ENCODE measurements at regions not wholly inside any gene's neighbourhood (a gene's known extent, or its start where the extent isn't known, plus 50 kb on each side); places are given as distances from the start of the nearest gene placed in this dataset.
"Not testable (repeated sequence)": the region's sequence is repeated elsewhere in the genome, so short reads cannot be mapped to it uniquely, and the experiment has no call there.

GRCh38 chr6:27168586-27169443, 78.7 kb upstream of the PRSS16 start:
- Histone ChIP-seq H3K9me3 (ENCODE audit: insufficient read depth, low read depth, low read length) (0 out of 2 replicates have a peak, but pooled peaks cover 7% of the 10 kb centered on the region), H3K4me3 (ENCODE audit: low read length) (no peak overlapping the region), H3K36me3 (ENCODE audit: insufficient read depth, low read length) (no peaks in the 10 kb centered on the region), H3K27me3 (ENCODE audit: insufficient read depth, low read length) (no peaks in the 10 kb centered on the region), H3K9ac (ENCODE audit: low read depth, low read length) (no peak overlapping the region), H3K27ac (ENCODE audit: low read depth, low read length) (no peak overlapping the region), H3K4me1 (ENCODE audit: insufficient read depth, low read length) (0 out of 2 replicates have a peak, but pooled peaks cover 7% of the 10 kb centered on the region)
- WGBS = 77% methylated on average over 5 of the region's 5 CpGs

GRCh38 chr6:27172524-27173231, 74.8 kb upstream of the PRSS16 start:
- not testable (repeated sequence) for H3K4me1 ChIP-seq (ENCODE audit: insufficient read depth, low read length); H3K9ac ChIP-seq (ENCODE audit: low read depth, low read length); H3K36me3 ChIP-seq (ENCODE audit: insufficient read depth, low read length); H3K9me3 ChIP-seq (ENCODE audit: insufficient read depth, low read depth, low read length); H3K4me3 ChIP-seq (ENCODE audit: low read length); H3K27me3 ChIP-seq (ENCODE audit: insufficient read depth, low read length); H3K27ac ChIP-seq (ENCODE audit: low read depth, low read length)
- WGBS = 94% methylated on average over 18 of the region's 19 CpGs

- not testable (repeated sequence) for H3K9ac ChIP-seq (ENCODE audit: low read depth, low read length); H3K36me3 ChIP-seq (ENCODE audit: insufficient read depth, low read length); H3K4me1 ChIP-seq (ENCODE audit: insufficient read depth, low read length); H3K4me3 ChIP-seq (ENCODE audit: low read length); H3K27ac ChIP-seq (ENCODE audit: low read depth, low read length); H3K9me3 ChIP-seq (ENCODE audit: insufficient read depth, low read depth, low read length); H3K27me3 ChIP-seq (ENCODE audit: insufficient read depth, low read length)
- WGBS = 94% methylated on average over 8 of the region's 8 CpGs
These were observed 74.3 kb upstream of the PRSS16 start for GRCh38 chr6:27173232-27173601.

GRCh38 chr6:27174958-27175357, 72.5 kb upstream of the PRSS16 start:
- no peak overlapping the region for H3K9ac ChIP-seq (ENCODE audit: low read depth, low read length)
- WGBS = 94% methylated on average over 6 of the region's 6 CpGs
- no peaks in the 10 kb centered on the region; the same call in 1 of the 2 replicates for H3K4me1 ChIP-seq (ENCODE audit: insufficient read depth, low read length)
- no peaks in the 10 kb centered on the region for H3K36me3 ChIP-seq (ENCODE audit: insufficient read depth, low read length)
- no peak overlapping the region for H3K27ac ChIP-seq (ENCODE audit: low read depth, low read length)
- no peaks in the 10 kb centered on the region for H3K27me3 ChIP-seq (ENCODE audit: insufficient read depth, low read length)
- H3K4me3 ChIP-seq (ENCODE audit: low read length) = no peak overlapping the region
- 0 out of 2 replicates have a peak, but pooled peaks cover 4% of the 10 kb centered on the region for H3K9me3 ChIP-seq (ENCODE audit: insufficient read depth, low read depth, low read length)

- 87% methylated on average over 9 of the region's 9 CpGs for WGBS
- no peaks in the 10 kb centered on the region for H3K36me3 ChIP-seq (ENCODE audit: insufficient read depth, low read length)
- no peak overlapping the region for H3K9ac ChIP-seq (ENCODE audit: low read depth, low read length)
- peak overlapping the region; percentile 91 for H3K4me3 ChIP-seq (ENCODE audit: low read length)
- no peaks in the 10 kb centered on the region for H3K9me3 ChIP-seq (ENCODE audit: insufficient read depth, low read depth, low read length)
- no peaks in the 10 kb centered on the region for H3K27me3 ChIP-seq (ENCODE audit: insufficient read depth, low read length)
- no peak overlapping the region for H3K27ac ChIP-seq (ENCODE audit: low read depth, low read length)
- H3K4me1 ChIP-seq (ENCODE audit: insufficient read depth, low read length) = no peaks in the 10 kb centered on the region; the same call in 1 of the 2 replicates
These were observed 71.4 kb upstream of the PRSS16 start for GRCh38 chr6:27176096-27176495.

- H3K27ac ChIP-seq (ENCODE audit: low read depth, low read length) = peak overlapping the region; percentile 81; the same call in 1 of the 2 replicates
- peak overlapping the region; percentile 91 for H3K4me3 ChIP-seq (ENCODE audit: low read length)
- WGBS = 4% methylated on average over 23 of the region's 38 CpGs
- peak overlapping the region; percentile 96 for H3K9ac ChIP-seq (ENCODE audit: low read depth, low read length)
- H3K4me1 ChIP-seq (ENCODE audit: insufficient read depth, low read length) = no peaks in the 10 kb centered on the region; the same call in 1 of the 2 replicates
- H3K9me3 ChIP-seq (ENCODE audit: insufficient read depth, low read depth, low read length) = no peaks in the 10 kb centered on the region
- H3K27me3 ChIP-seq (ENCODE audit: insufficient read depth, low read length) = no peaks in the 10 kb centered on the region
- H3K36me3 ChIP-seq (ENCODE audit: insufficient read depth, low read length) = no peaks in the 10 kb centered on the region
These were observed 70.7 kb upstream of the PRSS16 start for GRCh38 chr6:27176523-27177484.

- WGBS = under 1% methylated on average over 39 of the region's 39 CpGs
- Histone ChIP-seq H3K36me3 (ENCODE audit: insufficient read depth, low read length) (no peaks in the 10 kb centered on the region), H3K4me3 (ENCODE audit: low read length) (peak overlapping the region; percentile 91), H3K27me3 (ENCODE audit: insufficient read depth, low read length) (no peaks in the 10 kb centered on the region), H3K9ac (ENCODE audit: low read depth, low read length) (peak overlapping the region; percentile 96), H3K4me1 (ENCODE audit: insufficient read depth, low read length) (no peaks in the 10 kb centered on the region; the same call in 1 of the 2 replicates), H3K27ac (ENCODE audit: low read depth, low read length) (peak overlapping the region; percentile 81), H3K9me3 (ENCODE audit: insufficient read depth, low read depth, low read length) (no peaks in the 10 kb centered on the region)
These were observed 69.8 kb upstream of the PRSS16 start for GRCh38 chr6:27177485-27178406.

- H3K36me3 ChIP-seq (ENCODE audit: insufficient read depth, low read length) = no peaks in the 10 kb centered on the region
- no peaks in the 10 kb centered on the region; the same call in 1 of the 2 replicates for H3K4me1 ChIP-seq (ENCODE audit: insufficient read depth, low read length)
- peak overlapping the region; percentile 81 for H3K27ac ChIP-seq (ENCODE audit: low read depth, low read length)
- no peaks in the 10 kb centered on the region for H3K9me3 ChIP-seq (ENCODE audit: insufficient read depth, low read depth, low read length)
- H3K9ac ChIP-seq (ENCODE audit: low read depth, low read length) = peak overlapping the region; percentile 96
- H3K27me3 ChIP-seq (ENCODE audit: insufficient read depth, low read length) = no peaks in the 10 kb centered on the region
- peak overlapping the region; percentile 91 for H3K4me3 ChIP-seq (ENCODE audit: low read length)
- WGBS = 2% methylated on average over 21 of the region's 21 CpGs
These were observed 69.1 kb upstream of the PRSS16 start for GRCh38 chr6:27178407-27178730.

GRCh38 chr6:27178860-27179259, 68.6 kb upstream of the PRSS16 start:
- H3K9me3 ChIP-seq (ENCODE audit: insufficient read depth, low read depth, low read length) = no peaks in the 10 kb centered on the region
- 9% methylated on average over 14 of the region's 15 CpGs for WGBS
- H3K9ac ChIP-seq (ENCODE audit: low read depth, low read length) = peak overlapping the region; percentile 96

More at GRCh38 chr6:27178860-27179259, 68.6 kb upstream of the PRSS16 start:
- Histone ChIP-seq H3K4me3 (ENCODE audit: low read length) (peak overlapping the region; percentile 91), H3K27me3 (ENCODE audit: insufficient read depth, low read length) (no peaks in the 10 kb centered on the region), H3K27ac (ENCODE audit: low read depth, low read length) (no peak overlapping the region), H3K4me1 (ENCODE audit: insufficient read depth, low read length) (no peaks in the 10 kb centered on the region; the same call in 1 of the 2 replicates), H3K36me3 (ENCODE audit: insufficient read depth, low read length) (no peaks in the 10 kb centered on the region)
